CD14-positive monocyte (primary cell): ENCODE measurements at regions not wholly inside any gene's neighbourhood (a gene's known extent, or its start where the extent isn't known, plus 50 kb on each side); places are given as distances from the start of the nearest gene placed in this dataset.

ENCODE experiments used
- DNase-seq, 3 donors: peaks; one replicate each; pipeline ENCODE4 v3.0.0-alpha.2; 2011 to 2022
- H2AFZ ChIP-seq: 2 replicates; pipeline ENCODE4 v1.6.0; 2012; ENCODE audit warnings: mild to moderate bottlenecking, low read depth, low read length, inconsistent platforms; ENCODE audit not compliant: insufficient read depth, poor library complexity, severe bottlenecking
- H3K27ac ChIP-seq, 2 donors: 1 replicate in 1 of 2; 2 replicates in 1 of 2; pipeline ENCODE4 v1.5.1; 2012 to 2013; ENCODE audit warnings: low read length in 2 of 2, control low read depth in 1 of 2, inconsistent platforms in 1 of 2, low read depth in 1 of 2, mild to moderate bottlenecking in 1 of 2
- H3K27me3 ChIP-seq, 2 donors: one replicate each; pipeline versions ENCODE4 v1.6.0 to v1.6.1; 2011 to 2013; ENCODE audit warnings: low read length in 2 of 2; ENCODE audit not compliant: control insufficient read depth in 2 of 2, insufficient read depth in 2 of 2
- H3K36me3 ChIP-seq, 2 donors: replicated peaks in 1 of 2; 1 replicate in 1 of 2; 2 replicates in 1 of 2; pipeline versions ENCODE4 v1.5.1 to v1.6.1; 2012 to 2013; ENCODE audit warnings: low read length in 2 of 2, control low read depth in 1 of 2, inconsistent platforms in 1 of 2, mild to moderate bottlenecking in 1 of 2; ENCODE audit not compliant: insufficient read depth in 2 of 2, control insufficient read depth in 1 of 2
- H3K4me1 ChIP-seq, 2 donors: 1 replicate in 1 of 2; 2 replicates in 1 of 2; pipeline versions ENCODE4 v1.5.1 to v1.6.1; 2012 to 2013; ENCODE audit warnings: low read length in 2 of 2, control low read depth in 1 of 2, inconsistent platforms in 1 of 2, mild to moderate bottlenecking in 1 of 2, moderate library complexity in 1 of 2; ENCODE audit not compliant: insufficient read depth in 2 of 2, control insufficient read depth in 1 of 2
- H3K4me2 ChIP-seq: replicated peaks from 2 replicates; pipeline ENCODE3; 2012; ENCODE audit warnings: low read length, moderate library complexity, mild to moderate bottlenecking; ENCODE audit not compliant: poor library complexity, severe bottlenecking; ENCODE audit errors: extremely low read depth
- H3K4me3 ChIP-seq, 3 experiments: fragments of 200-600 bp in 1 of 3; sonication (generic) in 1 of 3; replicated peaks in 1 of 3; 1 replicate in 2 of 3; 2 replicates in 1 of 3; pipeline ENCODE4 v1.5.1; 2011 to 2013; ENCODE audit warnings: low read length in 3 of 3, mild to moderate bottlenecking in 3 of 3, control low read depth in 2 of 3, low read depth in 2 of 3, inconsistent platforms in 1 of 3, moderate library complexity in 1 of 3
- H3K79me2 ChIP-seq: 2 replicates; pipeline ENCODE4 v1.6.0; 2012; ENCODE audit warnings: mild to moderate bottlenecking, control low read depth, inconsistent platforms, low read length, moderate library complexity; ENCODE audit not compliant: insufficient read depth
- H3K9ac ChIP-seq: 2 replicates; pipeline ENCODE4 v1.6.0; 2017; ENCODE audit warnings: low read length, mild to moderate bottlenecking; ENCODE audit not compliant: insufficient read depth, poor library complexity, severe bottlenecking
- H3K9me3 ChIP-seq, 2 donors: replicated peaks in 1 of 2; 1 replicate in 1 of 2; 2 replicates in 1 of 2; pipeline versions ENCODE4 v1.5.1 to v1.6.1; 2012 to 2013; ENCODE audit warnings: low read length in 2 of 2, control low read depth in 1 of 2; ENCODE audit not compliant: control insufficient read depth in 1 of 2, insufficient read depth in 1 of 2
- H4K20me1 ChIP-seq: 2 replicates; pipeline ENCODE4 v1.6.0; 2012; ENCODE audit warnings: mild to moderate bottlenecking, low read length, control low read depth, moderate library complexity; ENCODE audit not compliant: insufficient read depth
- H3K27ac Mint-ChIP-seq, 7 donors: one replicate each; pipeline ENCODE4 v1.8.0; 2020; ENCODE audit warnings: mild to moderate bottlenecking in 7 of 7, mixed read lengths in 7 of 7, moderate library complexity in 6 of 7, inconsistent platforms in 2 of 7
- H3K27me3 Mint-ChIP-seq, 3 donors: one replicate each; pipeline ENCODE4 v1.8.0; 2021 to 2022; ENCODE audit warnings: low read depth in 3 of 3, mild to moderate bottlenecking in 3 of 3, mixed read lengths in 3 of 3, moderate library complexity in 3 of 3, inconsistent platforms in 1 of 3
- H3K36me3 Mint-ChIP-seq, 2 donors: one replicate each; pipeline ENCODE4 v1.8.0; 2020; ENCODE audit warnings: mixed read lengths in 2 of 2, inconsistent platforms in 1 of 2, mild to moderate bottlenecking in 1 of 2
- H3K4me1 Mint-ChIP-seq: one replicate; pipeline ENCODE4 v1.8.0; 2020; ENCODE audit warnings: mild to moderate bottlenecking, mixed read lengths
- H3K4me3 Mint-ChIP-seq, 2 donors: one replicate each; pipeline ENCODE4 v1.8.0; 2020; ENCODE audit warnings: mild to moderate bottlenecking in 2 of 2, mixed read lengths in 2 of 2, moderate library complexity in 1 of 2
- H3K9me3 Mint-ChIP-seq, 7 donors: one replicate each; pipeline ENCODE4 v1.8.0; 2020 to 2022; ENCODE audit warnings: mixed read lengths in 7 of 7, mild to moderate bottlenecking in 6 of 7, moderate library complexity in 6 of 7, inconsistent platforms in 2 of 7
- WGBS: methylation state at CpG from one replicate; pipeline ENCODE4 v1.1.5; 2013; ENCODE audit warnings: missing lambda C conversion rate; ENCODE audit not compliant: insufficient coverage; 5-methylcytosine and 5-hydroxymethylcytosine counted together
- intact Hi-C, 2 donors: fragments of 100-400 bp; cut with micrococcal nuclease; formaldehyde crosslinking; loops; one replicate each; pipeline versions ENCODE4 v1.15.0 to v1.15.1; 2023
- TF ChIP-seq, protein P1 (sequence below): fragments of 200-600 bp; IDR thresholded peaks from one replicate; pipeline ENCODE4 v1.8.0; 2022; ENCODE audit warnings: antibody characterized with exemption, mild to moderate bottlenecking

DNA sequence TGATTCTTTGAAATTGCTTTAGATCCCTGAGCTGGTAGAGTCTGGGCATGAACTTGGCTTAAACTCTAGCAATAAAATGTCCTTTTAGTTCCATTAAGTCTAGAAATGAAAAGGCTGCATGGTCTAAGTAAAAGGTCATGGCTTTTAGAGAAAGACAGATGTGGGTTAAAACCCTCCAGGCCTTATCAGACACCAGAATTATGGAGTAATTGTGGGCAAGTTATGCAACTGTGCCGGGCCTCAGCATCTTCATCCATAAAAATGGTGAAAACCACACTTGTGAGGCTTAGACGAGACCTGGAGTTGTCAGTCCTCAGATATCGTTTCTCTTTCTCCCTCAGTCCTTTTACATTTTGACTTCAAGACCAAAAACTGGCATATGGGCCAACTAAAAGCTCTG is 597.9 kb upstream of the KIRREL3 start:
- no peak overlapping the region for H3K27ac ChIP-seq
- no peaks in the 10 kb centered on the region for H3K9me3 Mint-ChIP-seq
- DNase-seq = no peak
- no peaks in the 10 kb centered on the region for H3K27me3 ChIP-seq
- H3K79me2 ChIP-seq = no peaks in the 10 kb centered on the region
- H3K4me1 Mint-ChIP-seq = no peaks in the 10 kb centered on the region
- TF ChIP-seq, protein P1, sequence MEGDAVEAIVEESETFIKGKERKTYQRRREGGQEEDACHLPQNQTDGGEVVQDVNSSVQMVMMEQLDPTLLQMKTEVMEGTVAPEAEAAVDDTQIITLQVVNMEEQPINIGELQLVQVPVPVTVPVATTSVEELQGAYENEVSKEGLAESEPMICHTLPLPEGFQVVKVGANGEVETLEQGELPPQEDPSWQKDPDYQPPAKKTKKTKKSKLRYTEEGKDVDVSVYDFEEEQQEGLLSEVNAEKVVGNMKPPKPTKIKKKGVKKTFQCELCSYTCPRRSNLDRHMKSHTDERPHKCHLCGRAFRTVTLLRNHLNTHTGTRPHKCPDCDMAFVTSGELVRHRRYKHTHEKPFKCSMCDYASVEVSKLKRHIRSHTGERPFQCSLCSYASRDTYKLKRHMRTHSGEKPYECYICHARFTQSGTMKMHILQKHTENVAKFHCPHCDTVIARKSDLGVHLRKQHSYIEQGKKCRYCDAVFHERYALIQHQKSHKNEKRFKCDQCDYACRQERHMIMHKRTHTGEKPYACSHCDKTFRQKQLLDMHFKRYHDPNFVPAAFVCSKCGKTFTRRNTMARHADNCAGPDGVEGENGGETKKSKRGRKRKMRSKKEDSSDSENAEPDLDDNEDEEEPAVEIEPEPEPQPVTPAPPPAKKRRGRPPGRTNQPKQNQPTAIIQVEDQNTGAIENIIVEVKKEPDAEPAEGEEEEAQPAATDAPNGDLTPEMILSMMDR = no peak
- no peaks in the 10 kb centered on the region for H3K9me3 ChIP-seq
- H3K4me3 ChIP-seq = no peak overlapping the region
- WGBS = 0% methylated on average over 1 of the region's 3 CpGs
- H3K4me1 ChIP-seq = no peaks in the 10 kb centered on the region
- no peaks in the 10 kb centered on the region for H3K36me3 ChIP-seq
- H3K36me3 Mint-ChIP-seq = no peaks in the 10 kb centered on the region
- no peaks in the 10 kb centered on the region for H4K20me1 ChIP-seq
- no peaks in the 10 kb centered on the region for H3K27me3 Mint-ChIP-seq
- H3K9ac ChIP-seq = no peak overlapping the region
- no peak overlapping the region for H2AFZ ChIP-seq
- H3K27ac Mint-ChIP-seq = no peak overlapping the region
- H3K4me2 ChIP-seq = no peak overlapping the region
- intact Hi-C loops = no loop called here
- no peak overlapping the region for H3K4me3 Mint-ChIP-seq

DNA sequence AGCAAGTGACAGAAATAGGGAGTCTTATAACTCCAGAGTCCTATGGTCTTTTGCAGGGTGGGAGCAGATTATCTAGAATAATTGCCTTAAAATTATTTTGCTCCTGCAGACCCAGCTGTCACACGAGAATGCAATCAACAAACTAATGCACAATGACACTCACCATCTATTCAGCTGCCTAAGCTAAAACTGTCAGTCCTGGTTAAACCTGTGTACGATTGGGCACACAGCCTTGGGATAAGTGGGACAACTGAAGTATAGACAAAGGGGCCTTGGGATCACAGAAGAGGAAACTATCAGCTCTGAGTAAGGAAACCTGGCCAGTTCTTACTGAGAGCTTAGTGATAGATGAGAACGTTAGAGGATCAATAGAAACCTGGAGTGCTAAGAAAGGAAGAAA is 595.9 kb upstream of the KIRREL3 start:
- Histone ChIP-seq H2AFZ (no peak overlapping the region), H3K4me1 (no peaks in the 10 kb centered on the region), H4K20me1 (no peaks in the 10 kb centered on the region), H3K36me3 (no peaks in the 10 kb centered on the region), H3K4me3 (no peak overlapping the region), H3K27ac (no peak overlapping the region), H3K9ac (no peak overlapping the region), H3K4me2 (no peak overlapping the region), H3K79me2 (no peaks in the 10 kb centered on the region), H3K27me3 (no peaks in the 10 kb centered on the region), H3K9me3 (peaks cover 0 to under 1% of the 10 kb centered on the region in 2 donors)
- H3K36me3 Mint-ChIP-seq = no peaks in the 10 kb centered on the region
- no peak overlapping the region for H3K27ac Mint-ChIP-seq
- H3K4me3 Mint-ChIP-seq = no peak overlapping the region
- H3K4me1 Mint-ChIP-seq = no peaks in the 10 kb centered on the region
- WGBS = 96% methylated on average over 2 of the region's 3 CpGs
- no peak for DNase-seq
- peaks cover 0 to 3% (median 0%) of the 10 kb centered on the region in 7 donors for H3K9me3 Mint-ChIP-seq
- intact Hi-C loops = no loop called here
- no peaks in the 10 kb centered on the region for H3K27me3 Mint-ChIP-seq
- TF ChIP-seq, protein P1 = no peak
